ENCODE measurements at regions not wholly inside any gene's neighbourhood (a gene's known extent, or its start where the extent isn't known, plus 50 kb on each side); places are given as distances from the start of the nearest gene placed in this dataset.

DNA sequence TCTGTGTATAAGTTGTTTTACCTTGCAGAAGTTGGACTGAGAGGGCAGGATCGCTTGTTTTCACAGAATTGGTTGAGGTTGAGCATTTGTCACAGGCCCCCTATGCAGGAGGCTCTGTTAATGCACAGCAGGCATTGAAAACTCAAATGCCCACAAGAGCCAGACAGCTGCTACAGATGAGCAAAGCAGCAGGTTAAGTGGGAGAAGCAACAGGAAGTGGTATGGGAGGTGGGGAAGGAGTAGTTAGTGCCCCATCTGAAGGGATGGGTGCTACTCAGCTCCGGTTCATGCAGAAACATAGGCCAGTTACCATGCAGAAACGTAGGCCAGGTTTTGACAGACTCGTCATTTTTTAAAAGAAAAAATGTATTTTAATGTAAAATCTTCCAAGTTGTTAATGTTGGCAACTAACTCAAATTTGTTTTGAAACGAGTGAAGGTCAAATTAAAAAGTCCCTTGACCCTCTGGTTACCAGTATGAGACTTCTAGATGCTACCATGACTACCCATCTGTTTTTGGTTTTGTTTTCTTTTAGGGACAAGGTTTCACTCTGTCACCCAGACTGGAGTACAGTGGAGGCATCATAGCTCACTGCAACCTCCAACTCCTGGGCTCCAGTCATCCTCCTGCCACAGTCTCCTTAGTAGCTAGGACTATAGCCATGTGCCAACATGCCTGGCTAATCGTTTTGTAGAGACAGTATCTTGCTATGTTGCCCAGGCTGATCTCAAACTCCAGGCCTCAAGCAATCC lies 84.7 kb upstream of the FRMD6 start:
- Histone ChIP-seq H3K9me3 (no peaks in the 10 kb centered on the region), H3K4me1 (no peaks in the 10 kb centered on the region), H3K36me3 (no peaks in the 10 kb centered on the region), H3K27ac (no peak overlapping the region), H3K4me3 (no peak overlapping the region), H3K27me3 (ENCODE audit: low read depth) (no peaks in the 10 kb centered on the region)
- intact Hi-C loops (cut with DNase I): no loop called here
- DNase-seq: no peak
- ATAC-seq: no peak
- TF ChIP-seq, protein P1, sequence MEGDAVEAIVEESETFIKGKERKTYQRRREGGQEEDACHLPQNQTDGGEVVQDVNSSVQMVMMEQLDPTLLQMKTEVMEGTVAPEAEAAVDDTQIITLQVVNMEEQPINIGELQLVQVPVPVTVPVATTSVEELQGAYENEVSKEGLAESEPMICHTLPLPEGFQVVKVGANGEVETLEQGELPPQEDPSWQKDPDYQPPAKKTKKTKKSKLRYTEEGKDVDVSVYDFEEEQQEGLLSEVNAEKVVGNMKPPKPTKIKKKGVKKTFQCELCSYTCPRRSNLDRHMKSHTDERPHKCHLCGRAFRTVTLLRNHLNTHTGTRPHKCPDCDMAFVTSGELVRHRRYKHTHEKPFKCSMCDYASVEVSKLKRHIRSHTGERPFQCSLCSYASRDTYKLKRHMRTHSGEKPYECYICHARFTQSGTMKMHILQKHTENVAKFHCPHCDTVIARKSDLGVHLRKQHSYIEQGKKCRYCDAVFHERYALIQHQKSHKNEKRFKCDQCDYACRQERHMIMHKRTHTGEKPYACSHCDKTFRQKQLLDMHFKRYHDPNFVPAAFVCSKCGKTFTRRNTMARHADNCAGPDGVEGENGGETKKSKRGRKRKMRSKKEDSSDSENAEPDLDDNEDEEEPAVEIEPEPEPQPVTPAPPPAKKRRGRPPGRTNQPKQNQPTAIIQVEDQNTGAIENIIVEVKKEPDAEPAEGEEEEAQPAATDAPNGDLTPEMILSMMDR (IDR thresholded peaks at IDR 0.05): no peak

DNA sequence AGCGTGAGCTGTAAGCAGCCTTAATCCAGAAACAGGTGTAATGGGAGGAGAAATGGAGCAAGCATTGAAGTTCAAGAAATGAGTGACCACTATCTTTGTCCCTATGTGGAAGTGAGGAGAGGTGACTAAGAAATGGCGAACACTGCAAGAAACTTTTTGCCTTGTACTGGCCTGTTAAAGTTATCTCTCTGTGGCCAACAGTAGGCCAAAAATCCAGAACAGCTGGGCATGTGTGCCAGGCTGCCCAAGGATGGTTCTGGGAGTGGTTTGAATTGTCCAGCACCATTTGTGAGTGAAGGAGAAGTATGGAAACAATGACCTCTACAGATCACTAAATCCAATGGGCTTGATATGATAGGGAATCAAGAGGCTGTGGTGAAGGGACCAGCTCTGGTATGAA lies 83.3 kb upstream of the FRMD6 start:
- H3K27ac ChIP-seq: no peak overlapping the region
- DNase-seq: no peak
- no peaks in the 10 kb centered on the region for H3K9me3 ChIP-seq
- TF ChIP-seq, protein P1 (IDR thresholded peaks at IDR 0.05): no peak
- no peaks in the 10 kb centered on the region for H3K4me1 ChIP-seq
- no peak for ATAC-seq
- no peaks in the 10 kb centered on the region for H3K36me3 ChIP-seq
- intact Hi-C loops (cut with DNase I): no loop called here
- H3K4me3 ChIP-seq: no peak overlapping the region
- H3K27me3 ChIP-seq (ENCODE audit: low read depth): no peaks in the 10 kb centered on the region

DNA sequence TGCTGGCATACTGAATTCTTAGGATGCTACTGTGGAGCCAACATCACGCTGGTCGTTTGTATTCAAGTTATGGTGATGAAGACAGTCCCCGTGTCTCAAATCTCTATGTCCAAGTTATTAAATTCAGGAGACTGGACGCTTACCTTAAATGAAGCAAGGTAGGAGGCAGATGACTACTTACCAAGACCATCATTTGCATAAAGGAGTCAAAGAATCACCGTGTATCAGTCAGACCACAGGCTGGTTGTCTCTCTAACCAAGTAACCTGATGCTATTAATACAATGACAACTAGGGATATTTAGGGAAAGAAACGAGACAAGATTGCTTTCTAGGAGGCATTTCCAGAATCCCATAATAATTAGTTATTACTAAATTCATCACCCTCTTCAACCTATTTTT lies 78.1 kb upstream of the FRMD6 start:
- DNase-seq (no peak), ATAC-seq (no peak)
- TF ChIP-seq, protein P1 (IDR thresholded peaks at IDR 0.05): no peak
- Histone ChIP-seq H3K4me3 (no peak overlapping the region), H3K36me3 (no peaks in the 10 kb centered on the region), H3K27ac (no peak overlapping the region), H3K9me3 (no peaks in the 10 kb centered on the region), H3K27me3 (ENCODE audit: low read depth) (no peaks in the 10 kb centered on the region), H3K4me1 (no peaks in the 10 kb centered on the region)
- intact Hi-C loops (cut with DNase I): no loop called here

DNA sequence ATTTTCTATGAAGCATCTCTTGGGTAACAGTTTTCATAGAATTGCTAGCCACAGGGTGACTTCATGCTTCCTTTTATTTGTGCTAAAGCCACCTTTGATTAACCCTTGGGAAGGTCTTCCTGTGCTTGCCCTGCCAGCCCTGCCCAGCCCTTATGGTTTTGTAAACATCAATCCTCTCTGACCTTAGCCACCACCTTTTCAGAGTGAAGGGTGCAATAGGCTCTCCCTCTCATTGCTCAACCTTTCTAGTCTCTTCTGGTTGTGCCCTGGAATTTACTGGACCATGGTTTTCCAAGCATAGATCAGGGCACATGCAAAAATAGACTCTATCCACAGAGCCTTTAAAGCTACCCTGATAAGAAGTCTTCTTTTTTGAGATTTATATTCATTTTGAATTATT lies 77.7 kb upstream of the FRMD6 start:
- intact Hi-C loops (cut with DNase I): no loop called here

DNA sequence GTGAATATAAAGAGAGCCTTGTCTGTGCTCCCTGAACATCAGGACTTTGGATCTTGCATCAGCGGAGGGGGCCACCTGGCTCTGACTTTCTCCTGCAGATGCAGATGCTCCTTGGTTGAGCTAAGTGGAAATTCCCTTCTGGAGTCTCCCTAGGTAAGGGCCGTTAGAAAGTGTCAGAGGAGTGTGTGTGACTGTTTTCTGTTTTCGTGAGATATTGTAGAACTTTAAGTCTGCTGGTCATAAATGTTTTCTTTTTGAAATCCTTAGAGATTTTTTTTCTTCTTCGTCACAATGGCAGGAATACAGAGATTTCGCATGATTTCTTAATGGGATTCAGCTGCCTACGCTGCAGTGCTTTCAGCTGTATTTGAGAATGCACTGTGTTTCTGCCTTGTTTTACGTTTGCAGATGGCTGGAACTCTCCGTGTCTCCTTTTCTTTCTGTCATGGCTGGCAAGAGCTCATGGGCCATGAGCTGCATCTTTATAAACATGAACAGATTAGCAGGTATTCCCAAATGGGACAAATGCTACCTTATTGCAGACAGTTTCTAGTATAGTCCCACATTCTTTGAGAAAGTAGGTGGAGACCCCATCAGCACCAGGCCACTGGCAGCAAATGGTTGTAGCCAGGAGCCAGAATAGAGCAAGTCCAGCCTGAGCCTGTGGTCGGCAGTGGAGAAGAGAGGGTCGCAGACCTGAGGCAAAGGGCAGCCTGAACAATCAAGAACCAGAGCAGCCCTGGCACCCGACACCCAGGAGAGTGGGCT lies 76.2 kb upstream of the FRMD6 start:
- H3K27me3 ChIP-seq (ENCODE audit: low read depth): no peaks in the 10 kb centered on the region
- ATAC-seq (no peak), DNase-seq (no peak)
- H3K4me3 ChIP-seq: no peak overlapping the region
- no peaks in the 10 kb centered on the region for H3K36me3 ChIP-seq
- intact Hi-C loops (cut with DNase I): no loop called here
- TF ChIP-seq, protein P1 (IDR thresholded peaks at IDR 0.05): no peak
- no peaks in the 10 kb centered on the region for H3K4me1 ChIP-seq
- no peaks in the 10 kb centered on the region for H3K9me3 ChIP-seq
- no peak overlapping the region for H3K27ac ChIP-seq

More for the DNA sequence above, 77.7 kb upstream of the FRMD6 start:
- Histone ChIP-seq H3K9me3 (no peaks in the 10 kb centered on the region), H3K4me3 (no peak overlapping the region), H3K4me1 (no peaks in the 10 kb centered on the region), H3K27me3 (ENCODE audit: low read depth) (no peaks in the 10 kb centered on the region), H3K27ac (no peak overlapping the region), H3K36me3 (no peaks in the 10 kb centered on the region)
- TF ChIP-seq, protein P1 (IDR thresholded peaks at IDR 0.05): no peak
- DNase-seq: no peak
- ATAC-seq: no peak
